ENCODE measurements at regions not wholly inside any gene's neighbourhood (a gene's known extent, or its start where the extent isn't known, plus 50 kb on each side); places are given as distances from the start of the nearest gene placed in this dataset.
"Not testable (repeated sequence)": the region's sequence is repeated elsewhere in the genome, so short reads cannot be mapped to it uniquely, and the experiment has no call there.

DNA sequence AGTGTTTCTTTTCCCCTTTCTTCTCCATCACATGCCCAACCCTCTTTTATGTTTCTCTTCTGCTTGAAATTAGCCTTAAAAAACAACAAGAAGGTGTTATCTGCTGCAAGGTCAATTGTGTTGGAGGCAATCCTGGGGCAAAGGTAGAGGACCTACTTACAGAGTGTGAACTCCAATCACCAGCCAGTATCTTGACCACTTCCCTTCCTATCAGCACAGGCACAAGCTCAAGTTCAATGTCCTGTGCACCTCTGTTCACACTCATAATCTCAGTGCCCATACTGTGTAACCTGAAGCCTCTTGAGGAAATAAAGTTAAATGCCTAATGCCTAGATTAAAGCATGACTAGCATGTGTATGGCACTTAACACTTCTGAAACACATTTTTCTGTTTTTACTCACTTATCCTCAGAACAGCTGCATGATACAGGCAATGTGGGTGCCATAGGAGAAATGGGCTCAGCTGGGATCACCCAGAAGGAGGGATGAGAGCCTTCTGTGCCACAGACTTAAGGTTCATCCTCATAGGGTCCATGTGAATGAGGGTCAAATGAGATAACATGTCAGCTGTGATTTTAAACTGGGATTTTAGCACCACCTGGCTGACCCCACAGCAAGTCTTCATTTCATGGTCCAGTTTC lies 701.5 kb downstream of the BCL11A start:
- DNase-seq: no peak

DNA sequence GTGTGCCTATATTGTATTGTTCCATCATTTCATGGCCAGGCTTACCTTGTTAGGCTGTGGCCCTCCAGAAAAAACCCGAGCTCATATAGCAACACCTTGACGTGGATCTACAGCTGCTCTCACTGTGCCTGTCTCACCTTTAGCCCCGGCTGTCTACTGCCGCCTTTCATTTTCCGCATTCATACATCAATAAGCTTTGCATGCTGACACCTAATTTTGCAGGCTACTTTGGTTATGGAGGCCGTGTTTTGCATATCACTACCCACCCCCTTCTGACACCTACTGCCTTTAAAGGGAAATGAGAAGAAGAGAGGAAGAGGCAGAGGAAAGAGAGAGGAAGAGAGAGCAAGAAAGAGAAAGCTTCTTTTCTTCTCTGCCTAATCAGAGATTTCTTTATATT lies 702.9 kb downstream of the BCL11A start:
- DNase-seq: no peak

DNA sequence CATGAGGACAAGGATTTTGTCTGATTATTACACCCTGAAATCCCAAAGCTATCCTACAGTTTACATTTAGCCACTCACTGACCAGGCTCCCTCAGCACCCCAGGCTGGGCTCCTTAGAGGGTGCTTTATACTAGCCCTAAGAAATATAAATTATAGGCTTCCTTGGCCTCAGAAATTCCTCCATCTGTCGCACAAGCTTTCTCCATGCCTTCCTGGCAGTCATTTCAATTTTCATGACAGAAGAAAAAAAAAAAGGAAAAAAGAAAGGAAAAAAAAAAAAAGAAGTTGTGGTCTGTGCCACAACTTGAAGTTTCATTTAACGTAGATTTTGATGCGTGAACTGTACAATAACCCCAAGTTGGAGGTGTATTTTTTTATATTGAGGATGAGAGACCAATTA lies 719.5 kb downstream of the BCL11A start:
- no peak for DNase-seq

DNA sequence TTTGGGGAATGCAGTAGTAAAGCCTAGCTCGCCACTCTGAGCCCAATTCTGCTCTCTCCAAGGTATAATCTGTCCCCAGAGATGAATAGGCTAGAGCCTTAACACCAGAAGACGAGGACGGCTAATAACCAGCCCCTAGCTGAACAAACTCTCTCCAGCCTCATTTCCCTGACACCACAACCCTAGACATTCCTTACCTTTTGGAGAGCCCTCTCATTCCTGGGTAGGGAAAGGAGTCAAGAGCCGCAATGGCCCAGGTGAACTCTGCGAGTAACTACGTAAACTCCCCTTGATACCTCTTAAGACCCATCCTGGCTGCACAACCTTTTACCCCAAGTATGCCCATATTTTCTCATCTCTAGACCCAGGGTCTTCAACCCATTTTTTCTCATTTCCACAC lies 722.9 kb downstream of the BCL11A start:
- DNase-seq: no peak

DNA sequence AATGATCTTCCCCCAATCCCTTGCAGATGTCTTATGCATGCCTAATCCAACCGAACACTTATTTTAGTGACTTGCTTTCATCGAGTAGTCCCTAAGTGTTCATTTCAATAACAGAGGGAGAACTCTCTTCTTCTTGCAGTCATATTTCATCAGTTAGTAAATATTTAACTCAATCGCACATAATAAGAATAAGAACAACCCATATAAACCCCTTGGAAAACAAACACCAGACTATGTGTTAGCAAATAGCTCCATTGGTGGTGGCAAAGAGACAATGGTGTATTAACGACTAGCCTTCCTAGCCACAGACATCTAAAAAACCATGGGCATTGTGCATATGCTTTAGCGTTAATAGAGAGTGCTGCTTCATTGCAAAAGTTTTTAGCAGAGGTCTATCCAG lies 725.8 kb downstream of the BCL11A start:
- no peak for DNase-seq

DNA sequence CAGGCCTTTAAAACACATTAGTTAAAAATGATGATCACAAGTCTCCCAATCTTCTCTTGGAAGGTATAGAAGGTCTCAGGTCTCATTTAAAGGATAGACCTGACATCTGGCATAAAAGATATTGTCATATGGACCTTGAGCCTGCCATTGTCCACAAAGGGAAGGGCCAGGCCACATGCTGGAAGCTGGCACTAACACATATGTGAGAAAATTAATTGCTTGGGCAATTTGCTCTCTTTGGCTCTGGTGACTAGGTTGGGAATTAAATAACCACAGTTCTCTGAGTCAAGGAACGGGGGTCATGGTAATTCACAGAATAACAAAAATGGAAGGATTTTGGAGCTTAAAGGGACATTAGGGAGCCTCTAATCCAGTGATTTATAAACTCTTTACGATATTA lies 727.3 kb downstream of the BCL11A start:
- no peak for DNase-seq

DNA sequence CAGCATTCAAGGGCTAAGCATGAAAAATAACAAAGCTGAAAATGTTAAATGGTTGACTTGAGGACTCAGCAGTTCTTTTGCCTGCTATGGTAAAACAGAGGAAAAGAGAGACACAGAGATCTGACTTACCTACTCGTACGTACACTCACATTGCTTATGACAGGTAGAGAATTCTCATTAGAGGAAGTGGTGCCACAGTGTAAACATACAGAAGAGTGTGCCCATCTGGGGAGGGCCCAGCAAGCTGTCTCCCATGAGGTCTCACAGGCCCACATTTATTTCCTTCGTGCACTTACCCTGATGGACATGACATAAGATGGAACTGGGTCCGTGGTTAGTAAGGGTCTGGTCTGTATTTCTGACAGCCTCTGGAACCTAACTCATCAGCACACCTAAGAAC lies 729.1 kb downstream of the BCL11A start:
- no peak for DNase-seq

DNA sequence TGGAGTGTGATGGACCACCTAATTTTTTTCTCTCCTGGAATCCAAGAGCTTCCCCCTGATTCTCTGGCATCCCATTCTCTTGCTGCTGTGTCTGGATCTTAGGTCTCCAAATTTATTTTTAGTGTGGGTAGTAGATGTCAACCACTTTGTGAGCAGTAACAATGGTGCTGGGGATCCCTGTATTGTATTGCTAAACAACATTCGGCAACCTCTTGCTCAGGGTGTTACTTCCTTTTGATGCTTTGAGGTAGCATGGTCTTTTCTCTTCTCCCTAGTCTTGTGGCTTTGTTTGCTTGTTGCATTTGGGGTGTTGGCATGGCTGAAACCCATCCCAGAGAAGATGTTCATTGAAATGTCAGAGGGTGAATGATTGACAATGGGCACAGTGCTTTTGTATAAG lies 737.4 kb downstream of the BCL11A start:
- DNase-seq: no peak

DNA sequence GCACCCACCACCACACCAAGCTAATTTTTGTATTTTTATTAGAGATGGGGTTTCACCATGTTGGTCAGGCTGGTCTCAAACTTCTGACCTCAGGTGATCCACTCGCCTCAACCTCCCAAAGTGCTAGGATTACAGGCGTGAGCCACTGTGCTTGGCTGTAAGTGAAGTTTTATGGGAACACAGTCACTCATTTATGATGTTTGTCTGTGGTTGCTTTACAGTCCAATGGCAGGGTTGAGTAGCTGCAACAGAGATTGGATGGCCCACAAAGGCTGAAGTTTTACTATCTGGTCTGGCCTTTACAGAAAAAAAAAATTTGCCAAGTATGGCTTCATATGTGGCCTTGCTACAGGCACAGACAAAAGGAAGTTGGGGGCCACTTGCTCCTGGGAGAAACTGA lies 743.2 kb downstream of the BCL11A start:
- not testable (repeated sequence) for DNase-seq

DNA sequence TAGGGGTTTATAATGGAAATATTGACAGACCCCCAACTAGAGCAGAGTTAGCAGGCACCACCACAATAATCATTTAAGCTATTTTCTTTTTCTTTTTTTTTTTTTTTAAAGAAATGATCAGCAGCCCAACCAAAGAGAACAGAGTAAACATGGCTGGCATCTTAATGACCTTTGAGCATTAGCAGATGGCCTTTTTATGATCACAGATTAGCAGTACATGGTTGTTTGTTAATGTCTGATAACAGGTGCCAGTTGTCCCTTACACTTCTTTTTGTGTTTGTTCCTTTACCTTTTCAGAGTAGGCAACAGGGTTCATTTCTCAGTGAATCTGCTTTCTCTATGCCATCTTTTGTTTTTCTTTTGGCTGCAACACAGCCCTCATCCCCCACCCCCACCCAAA lies 747.0 kb downstream of the BCL11A start:
- no peak for DNase-seq

DNA sequence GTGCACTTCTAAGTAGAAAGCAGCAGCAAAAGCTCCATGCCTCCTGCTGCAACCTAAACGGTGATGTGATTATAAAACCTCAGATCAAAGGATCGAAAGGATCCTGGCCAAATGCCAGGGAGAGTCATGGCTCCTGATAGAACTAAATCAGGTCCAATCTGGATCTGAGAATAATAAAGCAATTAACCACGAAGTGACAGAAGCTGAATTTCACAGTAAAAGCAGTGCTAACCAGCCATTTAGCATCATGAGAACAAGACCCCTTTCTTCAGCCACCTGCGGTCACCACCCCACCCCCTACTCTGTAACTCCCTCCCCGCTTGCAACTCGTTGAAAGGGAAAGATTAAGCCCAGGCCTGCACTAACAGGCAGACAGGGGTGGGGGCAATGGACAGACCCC lies 748.7 kb downstream of the BCL11A start:
- DNase-seq: no peak

DNA sequence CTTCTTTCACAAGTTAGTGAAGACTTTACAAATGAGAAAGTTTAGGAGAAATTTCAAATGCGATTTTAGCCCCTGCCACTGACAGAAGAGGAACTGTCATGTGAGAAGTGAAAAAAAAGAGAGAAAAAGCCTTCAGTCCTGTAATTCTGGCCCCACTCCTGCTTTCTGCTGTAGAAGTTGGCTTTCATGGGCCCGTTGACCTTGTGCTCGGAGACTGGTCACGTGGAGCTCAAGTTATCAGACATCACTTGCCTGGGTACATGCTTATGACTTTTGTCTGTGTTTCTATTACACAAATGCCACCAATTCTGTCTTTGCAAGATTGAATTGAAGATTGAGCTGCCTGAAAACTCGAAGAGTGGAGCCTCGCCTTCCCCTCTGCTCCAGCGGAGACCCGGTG lies 749.9 kb downstream of the BCL11A start:
- DNase-seq: no peak

DNA sequence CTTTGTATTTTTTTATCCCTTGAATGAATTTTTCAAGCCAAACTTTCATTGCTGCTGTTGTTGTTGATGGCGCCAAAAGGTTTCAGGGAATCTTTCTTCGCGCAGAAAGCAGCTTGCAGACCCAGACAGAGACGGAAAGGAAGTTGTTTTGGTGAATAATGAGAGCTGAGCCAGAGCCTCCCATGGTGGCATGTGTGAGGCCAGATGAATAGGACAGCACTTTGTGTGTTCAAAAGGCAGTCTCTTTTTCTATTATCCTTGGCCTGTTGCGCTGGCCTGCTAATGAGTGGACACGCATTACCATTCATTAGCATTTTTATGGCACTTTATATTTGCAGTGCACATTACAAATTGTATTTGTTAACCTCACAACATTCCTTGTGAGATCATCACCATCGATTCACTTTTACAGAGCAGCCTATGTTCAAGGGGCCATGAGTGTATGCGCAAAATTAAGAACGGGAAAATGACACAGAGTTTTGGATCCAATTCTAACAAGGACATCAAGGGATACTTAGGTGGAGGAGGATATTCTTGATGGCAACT lies 754.7 kb downstream of the BCL11A start:
- DNase-seq: no peak

DNA sequence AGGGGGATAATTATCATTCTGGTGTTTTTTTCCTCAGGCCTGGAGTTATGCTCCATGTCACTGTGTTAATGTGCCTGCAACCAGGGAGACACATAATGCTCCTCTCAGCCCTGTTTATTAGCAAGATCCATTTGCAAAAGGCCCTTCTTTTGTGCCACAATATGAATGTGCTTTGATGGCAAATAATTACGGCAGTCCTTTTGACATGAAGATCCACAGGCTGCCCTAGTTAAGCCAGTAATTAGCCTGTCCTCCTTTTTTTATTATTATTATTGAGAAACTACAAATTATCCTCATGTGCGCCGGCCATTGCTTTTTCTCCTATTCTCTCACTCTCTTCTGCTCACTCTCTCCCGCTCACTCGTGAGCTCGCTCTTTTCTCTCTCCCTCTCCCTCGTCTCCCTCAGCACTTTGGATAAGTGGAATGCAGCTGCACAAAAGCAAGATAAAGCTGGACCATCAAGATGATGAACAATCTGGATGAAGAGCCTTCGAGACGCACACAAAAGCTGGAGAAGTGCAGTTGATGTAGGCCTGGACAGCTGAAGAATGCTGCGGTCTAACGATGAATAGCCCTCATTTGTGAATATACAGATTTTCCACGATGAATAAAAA lies 762.3 kb downstream of the BCL11A start:
- no peak for DNase-seq

DNA sequence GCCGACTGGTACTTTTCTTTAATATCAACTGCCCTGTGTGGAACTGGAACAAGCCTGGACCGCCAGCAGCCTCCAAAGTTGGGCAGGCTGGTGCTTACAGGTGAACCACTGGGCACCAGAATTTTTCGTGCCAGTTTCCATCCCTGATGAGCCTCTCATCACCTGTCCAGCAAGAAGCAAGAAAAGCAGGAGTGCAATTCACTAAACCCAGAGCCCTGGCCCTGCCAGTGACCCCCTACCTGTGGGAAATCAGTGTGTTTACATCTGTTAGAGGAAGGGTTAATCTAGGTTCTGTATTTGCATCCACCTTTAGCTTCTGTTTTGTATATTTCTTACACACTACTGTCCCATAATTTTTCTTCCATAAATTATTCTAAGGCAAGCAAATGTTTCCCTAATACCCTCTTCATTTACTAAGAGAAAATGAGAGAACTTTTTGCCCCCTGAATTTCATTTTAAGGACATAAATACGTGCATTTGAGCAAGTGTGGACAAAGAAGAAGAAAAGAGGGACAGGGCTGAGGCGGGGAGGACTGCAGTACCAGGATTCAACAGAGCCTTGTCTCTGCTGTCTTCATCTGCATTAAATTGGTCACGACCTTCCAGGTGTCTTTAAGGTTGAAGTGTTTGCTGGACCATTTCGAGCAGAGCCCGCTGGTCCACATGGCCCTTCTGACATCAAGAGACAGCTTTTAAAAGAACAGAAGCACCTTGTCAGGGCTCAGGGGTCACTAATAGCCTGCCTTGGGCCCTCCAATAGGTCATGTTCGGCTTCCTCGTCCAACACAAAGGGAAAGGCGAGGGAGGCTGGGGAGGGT lies 763.1 kb downstream of the BCL11A start:
- no peak for DNase-seq

DNA sequence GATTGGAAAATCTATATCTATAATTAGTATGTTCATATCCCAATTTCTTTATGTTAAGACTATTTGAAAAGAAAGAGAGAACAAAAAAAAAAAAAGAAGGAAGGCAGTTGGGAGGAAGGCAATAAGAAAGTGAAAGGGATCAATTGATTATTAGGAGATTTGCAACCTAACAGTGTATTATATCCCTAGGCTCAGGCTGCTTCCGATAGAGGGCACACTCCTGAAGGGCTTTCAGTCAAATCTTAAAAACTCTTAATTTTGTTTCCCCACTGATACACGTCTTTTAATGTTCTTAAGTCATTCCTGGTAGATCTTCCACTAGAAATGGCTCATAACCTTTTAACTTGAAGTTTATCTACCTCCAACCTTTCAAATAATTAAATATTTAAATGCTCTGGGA lies 763.9 kb downstream of the BCL11A start:
- no peak for DNase-seq

DNA sequence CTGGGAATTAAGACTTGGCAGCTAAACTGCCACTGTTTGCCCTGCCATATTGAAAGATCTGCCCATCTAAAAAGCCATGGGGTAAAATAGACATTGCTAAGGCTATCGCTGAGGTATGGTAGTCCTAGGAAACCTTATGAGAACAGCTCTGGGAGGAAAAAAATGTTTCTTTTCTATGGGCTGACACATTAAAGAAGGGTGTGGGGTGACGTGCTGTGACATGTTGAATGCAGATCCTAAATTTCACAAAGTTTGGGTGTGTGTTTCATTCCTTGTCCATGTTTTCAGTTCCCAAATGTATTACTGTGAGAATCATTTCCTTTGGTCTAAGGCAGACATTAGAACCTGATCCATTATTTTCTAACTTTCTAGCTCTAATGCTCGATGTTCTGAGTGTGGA lies 766.4 kb downstream of the BCL11A start:
- DNase-seq: no peak

DNA sequence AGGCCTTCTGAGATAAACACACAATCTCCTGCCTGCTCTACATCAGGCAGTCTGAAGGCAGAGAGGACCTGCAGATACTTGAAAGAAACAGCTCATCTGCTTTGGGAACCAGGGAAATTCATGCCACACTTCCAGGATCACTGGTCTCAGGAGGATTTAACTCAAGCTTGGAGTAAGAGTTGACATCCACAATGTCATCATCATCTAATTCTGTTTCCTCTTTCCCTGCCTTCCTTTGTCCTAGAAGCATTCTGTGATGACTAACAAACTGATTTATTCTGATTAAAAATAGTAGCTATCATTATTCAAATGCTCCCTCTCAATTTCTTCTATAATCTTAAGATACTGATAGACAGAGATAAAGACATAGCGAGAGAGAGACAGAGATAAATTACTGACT lies 766.8 kb downstream of the BCL11A start:
- no peak for DNase-seq

DNA sequence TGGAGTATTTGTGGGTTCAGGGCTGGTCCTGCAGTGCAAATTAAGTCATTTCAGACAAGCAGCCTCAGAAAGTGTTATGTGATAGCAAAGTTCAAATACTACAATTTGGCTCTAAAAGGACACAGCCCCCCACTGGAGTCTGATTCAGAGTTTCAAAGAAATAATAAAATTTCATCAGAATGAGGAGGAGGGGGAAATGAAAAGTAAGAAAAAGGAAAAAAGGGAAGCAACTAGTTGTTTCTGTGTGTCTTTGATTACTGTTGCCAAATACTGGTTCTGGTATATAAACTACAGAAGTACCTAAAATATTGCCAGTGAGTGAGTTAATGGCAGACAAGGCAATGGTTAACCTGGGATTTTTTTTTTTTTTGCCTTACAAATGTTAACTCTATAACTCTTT lies 773.9 kb downstream of the BCL11A start:
- DNase-seq: no peak

DNA sequence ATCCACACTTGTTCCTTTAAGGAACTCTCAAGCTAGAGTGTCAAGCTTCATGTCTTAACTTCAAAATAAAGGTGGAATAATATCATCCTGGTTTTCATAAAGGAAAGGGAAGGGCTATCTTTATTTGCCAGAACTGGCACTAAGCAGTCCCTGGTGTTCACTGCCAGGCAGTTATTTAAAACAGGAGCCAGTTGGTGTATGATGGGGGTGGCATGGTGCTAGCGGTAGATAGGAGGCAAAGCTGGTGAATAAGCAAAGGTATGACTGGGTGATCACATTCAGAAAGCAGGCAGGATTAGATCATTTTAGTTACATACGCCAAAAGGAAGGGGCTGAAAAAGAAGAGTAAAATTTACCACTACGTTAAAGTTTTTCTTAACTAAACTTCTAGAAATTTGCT lies 776.3 kb downstream of the BCL11A start:
- no peak for DNase-seq

DNA sequence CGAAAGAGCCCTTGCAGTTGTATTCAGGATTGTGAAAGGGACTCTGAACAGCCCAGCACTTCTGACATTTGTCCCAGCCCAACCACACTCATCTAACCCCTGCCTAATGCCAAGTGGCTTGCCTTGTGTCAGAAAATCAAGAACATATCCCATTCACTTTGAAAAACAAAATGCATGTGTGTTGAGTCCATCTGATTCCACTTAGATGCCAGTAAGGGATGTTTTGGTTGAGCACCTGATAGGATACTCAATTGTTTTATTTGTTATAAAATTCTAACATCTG lies 776.8 kb downstream of the BCL11A start:
- no peak for DNase-seq

DNA sequence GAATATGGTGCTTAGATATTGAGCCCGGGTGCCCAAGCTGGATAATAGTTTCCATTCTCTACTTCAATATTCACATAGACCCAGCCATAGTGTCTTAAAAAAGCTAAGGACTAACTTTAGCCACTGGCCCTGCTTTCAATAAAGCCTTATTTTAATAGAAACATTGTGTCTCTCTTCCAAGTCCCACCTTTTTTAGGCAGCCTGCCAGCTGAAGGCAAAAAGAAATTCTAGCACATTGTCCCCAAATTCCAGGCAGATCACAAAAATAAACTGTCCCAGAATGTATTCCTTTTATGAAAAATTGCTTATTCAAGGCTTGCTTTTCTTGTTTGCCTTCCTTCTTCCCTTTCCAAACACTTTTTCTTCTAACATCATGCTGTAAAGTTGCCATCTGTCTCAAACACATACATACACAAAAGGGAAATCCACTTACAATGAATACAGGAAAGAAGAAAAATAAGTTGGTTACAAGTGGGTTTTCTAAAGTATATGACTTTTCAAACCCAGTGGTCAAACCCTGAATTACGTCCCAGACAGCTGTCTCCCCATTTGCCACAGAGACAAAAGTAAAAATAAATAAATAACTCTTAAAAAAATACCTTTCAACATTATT lies 778.5 kb downstream of the BCL11A start:
- DNase-seq: no peak

DNA sequence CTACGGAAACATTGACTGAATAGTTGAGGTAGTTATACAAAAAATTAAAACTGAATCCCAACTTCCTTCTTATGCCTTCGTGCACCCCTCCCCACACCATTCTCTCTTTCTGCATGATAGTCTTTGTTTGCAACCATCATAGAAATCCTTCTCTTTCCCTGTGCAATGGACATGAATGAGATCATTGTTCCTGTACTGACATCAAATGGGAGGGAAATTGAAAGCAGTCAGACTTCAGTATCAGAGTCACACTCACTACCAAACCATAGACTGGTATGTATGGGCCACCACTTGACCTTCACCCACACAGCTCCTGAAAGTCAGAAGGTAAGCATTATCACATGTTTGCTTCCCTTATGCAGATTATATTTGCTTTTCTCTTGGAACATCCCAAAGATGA lies 782.8 kb downstream of the BCL11A start:
- DNase-seq: no peak

DNA sequence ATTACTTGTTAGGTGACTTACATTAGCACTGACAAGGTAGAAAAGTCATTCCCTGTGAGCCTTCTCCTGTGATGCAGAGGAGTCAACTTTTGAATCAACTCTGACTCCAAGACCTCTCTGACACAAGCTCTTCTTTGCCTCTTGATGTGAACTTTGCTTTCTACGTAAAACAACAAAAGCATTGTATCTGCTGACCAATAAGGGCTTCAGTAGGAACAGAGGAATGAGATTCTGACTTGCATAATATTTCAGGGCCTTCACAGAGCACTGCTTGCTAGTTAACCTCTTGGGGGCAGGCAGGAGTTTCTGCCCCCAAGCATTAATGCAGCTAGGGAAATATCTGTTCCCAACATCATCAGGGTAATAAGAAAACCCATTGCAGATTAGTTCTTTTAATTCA lies 791.5 kb downstream of the BCL11A start:
- no peak for DNase-seq

Data from amniotic stem cell (primary cell).